H1 (cell line): ENCODE measurements at regions not wholly inside any gene's neighbourhood (a gene's known extent, or its start where the extent isn't known, plus 50 kb on each side); places are given as distances from the start of the nearest gene placed in this dataset.

ENCODE experiments used
- CTCF ChIA-PET: fragments of 300-600 bp; sonication (Branson Sonifier 250); formaldehyde crosslinking; loops from one replicate; lab custom pipeline; 2021; ENCODE audit not compliant: partially characterized antibody; lab: Charles Lee
- POLR2A ChIA-PET: fragments of 300-600 bp; sonication (Branson Sonifier 250); formaldehyde crosslinking; loops from one replicate; lab custom pipeline; 2021; ENCODE audit warnings: inconsistent platforms; ENCODE audit not compliant: partially characterized antibody; lab: Charles Lee
- DNase-seq, 2 experiments: peaks; one replicate each; pipeline versions ENCODE4 v3.0.0 to v3.0.0-alpha.2; 2010 to 2022; ENCODE audit warnings: low spot score in 2 of 2, low read depth in 1 of 2, mixed read lengths in 1 of 2
- FAIRE-seq: peaks from 2 replicates; lab custom pipeline; 2011; peaks lifted over from hg19 to GRCh38; lab: Jason Lieb, UNC
- H2AFZ ChIP-seq: 2 replicates; pipeline ENCODE4 v1.8.1; 2012; ENCODE audit warnings: low read length, inconsistent platforms
- H2AK5ac ChIP-seq: 2 replicates; pipeline ENCODE4 v1.6.1; 2013; ENCODE audit warnings: low read depth, low read length
- H2BK120ac ChIP-seq: replicated peaks from 2 replicates; pipeline ENCODE3; 2013; ENCODE audit warnings: low read depth, low read length, inconsistent platforms
- H2BK12ac ChIP-seq: 2 replicates; pipeline ENCODE4 v1.6.1; 2013; ENCODE audit warnings: low read depth, low read length
- H2BK15ac ChIP-seq: 2 replicates; pipeline ENCODE4 v1.6.1; 2013; ENCODE audit warnings: low read length
- H2BK20ac ChIP-seq: 2 replicates; pipeline ENCODE4 v1.6.1; 2013; ENCODE audit warnings: low read length
- H2BK5ac ChIP-seq: 2 replicates; pipeline ENCODE4 v1.6.1; 2013; ENCODE audit warnings: low read depth, low read length
- H3K14ac ChIP-seq: 2 replicates; pipeline ENCODE4 v1.6.1; 2013; ENCODE audit warnings: inconsistent platforms; ENCODE audit not compliant: insufficient read length
- H3K18ac ChIP-seq: 2 replicates; pipeline ENCODE4 v1.6.1; 2013; ENCODE audit warnings: low read length; ENCODE audit errors: extremely low read depth
- H3K23ac ChIP-seq: 2 replicates; pipeline ENCODE4 v1.6.1; 2013; ENCODE audit warnings: inconsistent platforms; ENCODE audit not compliant: insufficient read length
- H3K23me2 ChIP-seq: 2 replicates; pipeline ENCODE4 v1.6.1; 2013; ENCODE audit warnings: low read depth, low read length
- H3K27ac ChIP-seq: 2 replicates; pipeline ENCODE4 v1.6.1; 2011; ENCODE audit warnings: low read depth, low read length, inconsistent platforms
- H3K27me3 ChIP-seq, 4 experiments: replicated peaks in 1 of 4; 1 replicate in 1 of 4; 2 replicates in 3 of 4; pipeline versions ENCODE4 v1.6.1 to v1.8.1; 2011 to 2013; ENCODE audit warnings: low read length in 3 of 4, mild to moderate bottlenecking in 3 of 4, inconsistent platforms in 2 of 4, mixed read lengths in 2 of 4, moderate library complexity in 1 of 4; ENCODE audit not compliant: control insufficient read depth in 3 of 4, insufficient read depth in 3 of 4; ENCODE audit errors: extremely low read depth in 1 of 4
- H3K36me3 ChIP-seq, 4 experiments: 2 replicates each; pipeline versions ENCODE4 v1.6.1 to v1.8.1; 2011 to 2013; ENCODE audit warnings: mild to moderate bottlenecking in 4 of 4, low read length in 3 of 4, moderate library complexity in 2 of 4, control low read depth in 1 of 4, inconsistent platforms in 1 of 4; ENCODE audit not compliant: insufficient read depth in 4 of 4, control insufficient read depth in 2 of 4
- H3K4ac ChIP-seq: replicated peaks from 2 replicates; pipeline ENCODE3; 2013; ENCODE audit warnings: low read length, low read depth, mixed read lengths, inconsistent platforms; ENCODE audit not compliant: insufficient read length
- H3K4me1 ChIP-seq, 4 experiments: replicated peaks in 1 of 4; 1 replicate in 1 of 4; 2 replicates in 3 of 4; pipeline versions ENCODE4 v1.6.1 to v1.8.1; 2011 to 2013; ENCODE audit warnings: low read length in 3 of 4, inconsistent platforms in 2 of 4, mixed read lengths in 1 of 4; ENCODE audit not compliant: insufficient read depth in 4 of 4, control insufficient read depth in 3 of 4
- H3K4me2 ChIP-seq, 2 experiments: 2 replicates each; pipeline versions ENCODE4 v1.6.1 to v1.8.1; 2011 to 2013; ENCODE audit warnings: low read depth in 2 of 2, low read length in 2 of 2, control low read depth in 1 of 2, inconsistent platforms in 1 of 2, mild to moderate bottlenecking in 1 of 2; ENCODE audit not compliant: insufficient read depth in 1 of 2
- H3K4me3 ChIP-seq, 4 experiments: fragments of 200-600, 300-600 bp in 1 of 4; sonication (generic), shearing (Covaris generic), sonication (Bioruptor Twin) in 1 of 4; 2 replicates each; pipeline versions ENCODE4 v1.5.1 to v1.8.1; 2011 to 2016; ENCODE audit warnings: low read length in 4 of 4, low read depth in 3 of 4, control low read depth in 2 of 4, inconsistent platforms in 2 of 4, mild to moderate bottlenecking in 2 of 4, mixed read lengths in 1 of 4, moderate library complexity in 1 of 4; ENCODE audit not compliant: insufficient read depth in 2 of 4; ENCODE audit errors: extremely low read depth in 1 of 4
- H3K56ac ChIP-seq: replicated peaks from 2 replicates; pipeline ENCODE3; 2013; ENCODE audit warnings: low read depth, mild to moderate bottlenecking, mixed read lengths, low read length, inconsistent platforms; ENCODE audit not compliant: insufficient read length
- H3K79me1 ChIP-seq: 2 replicates; pipeline ENCODE4 v1.6.1; 2013; ENCODE audit warnings: low read depth, low read length, control low read depth
- H3K79me2 ChIP-seq, 2 experiments: 2 replicates each; pipeline versions ENCODE4 v1.6.1 to v1.8.1; 2012 to 2013; ENCODE audit warnings: low read length in 2 of 2, mild to moderate bottlenecking in 2 of 2, inconsistent platforms in 1 of 2; ENCODE audit not compliant: insufficient read depth in 2 of 2, control insufficient read depth in 1 of 2
- H3K9ac ChIP-seq, 4 experiments: replicated peaks in 1 of 4; 1 replicate in 1 of 4; 2 replicates in 3 of 4; pipeline versions ENCODE4 v1.6.1 to v1.8.1; 2011 to 2013; ENCODE audit warnings: low read depth in 3 of 4, low read length in 3 of 4, control low read depth in 2 of 4, mild to moderate bottlenecking in 2 of 4, moderate library complexity in 2 of 4, inconsistent platforms in 1 of 4; ENCODE audit errors: extremely low read depth in 1 of 4
- H3K9me3 ChIP-seq, 2 experiments: 2 replicates each; pipeline versions ENCODE4 v1.6.1 to v1.8.1; 2012 to 2013; ENCODE audit warnings: mild to moderate bottlenecking in 2 of 2, moderate library complexity in 2 of 2, control low read depth in 1 of 2, inconsistent platforms in 1 of 2, low read depth in 1 of 2, low read length in 1 of 2, mixed read lengths in 1 of 2; ENCODE audit not compliant: insufficient read depth in 2 of 2
- H4K20me1 ChIP-seq, 2 experiments: replicated peaks in 1 of 2; 2 replicates each; pipeline versions ENCODE3 to v1.8.1; 2011 to 2013; ENCODE audit warnings: inconsistent platforms in 2 of 2, low read length in 2 of 2, mild to moderate bottlenecking in 1 of 2; ENCODE audit not compliant: insufficient read depth in 2 of 2, control insufficient read depth in 1 of 2
- H4K5ac ChIP-seq: 2 replicates; pipeline ENCODE4 v1.6.1; 2013; ENCODE audit warnings: low read length, low read depth, mixed read lengths, inconsistent platforms; ENCODE audit not compliant: insufficient read length
- H4K8ac ChIP-seq: 2 replicates; pipeline ENCODE4 v1.8.0; 2013; ENCODE audit warnings: mild to moderate bottlenecking, moderate library complexity, low read length, inconsistent platforms; ENCODE audit not compliant: insufficient read depth; ENCODE audit errors: extremely low read depth
- H4K91ac ChIP-seq: replicated peaks from 2 replicates; pipeline ENCODE3; 2013; ENCODE audit warnings: low read length, mixed read lengths, inconsistent platforms; ENCODE audit not compliant: insufficient read length
- CEBPB ChIP-seq: IDR thresholded peaks from 2 replicates; pipeline ENCODE4 v1.6.1; 2012; ENCODE audit warnings: low read depth, low read length
- NANOG ChIP-seq: IDR thresholded peaks from 2 replicates; pipeline ENCODE4 v1.6.1; 2011; ENCODE audit warnings: low read length, low read depth, mild to moderate bottlenecking, inconsistent platforms; ENCODE audit not compliant: insufficient read depth, poor library complexity, severe bottlenecking
- PHF8 ChIP-seq: fragments of 200-600 bp; sonication (generic); conservative IDR thresholded peaks from 2 replicates; pipeline ENCODE4 v1.7.1; 2012; ENCODE audit warnings: low read depth, mild to moderate bottlenecking, inconsistent platforms, low read length, moderate library complexity
- WGBS, 2 experiments: shearing (Covaris generic) in 1 of 2; methylation state at CpG; one replicate each; pipeline versions ENCODE4 v1.1.6 to v1.1.7; 2013 to 2015; ENCODE audit warnings: low lambda C conversion rate in 2 of 2, mixed read lengths in 2 of 2, inconsistent platforms in 1 of 2, low coverage in 1 of 2, missing lambda C conversion rate in 1 of 2; ENCODE audit not compliant: insufficient replicate concordance in 2 of 2, insufficient coverage in 1 of 2, insufficient read length in 1 of 2; ENCODE audit errors: extremely low coverage in 1 of 2, missing lambda C conversion rate in 1 of 2; 5-methylcytosine and 5-hydroxymethylcytosine counted together

DNA sequence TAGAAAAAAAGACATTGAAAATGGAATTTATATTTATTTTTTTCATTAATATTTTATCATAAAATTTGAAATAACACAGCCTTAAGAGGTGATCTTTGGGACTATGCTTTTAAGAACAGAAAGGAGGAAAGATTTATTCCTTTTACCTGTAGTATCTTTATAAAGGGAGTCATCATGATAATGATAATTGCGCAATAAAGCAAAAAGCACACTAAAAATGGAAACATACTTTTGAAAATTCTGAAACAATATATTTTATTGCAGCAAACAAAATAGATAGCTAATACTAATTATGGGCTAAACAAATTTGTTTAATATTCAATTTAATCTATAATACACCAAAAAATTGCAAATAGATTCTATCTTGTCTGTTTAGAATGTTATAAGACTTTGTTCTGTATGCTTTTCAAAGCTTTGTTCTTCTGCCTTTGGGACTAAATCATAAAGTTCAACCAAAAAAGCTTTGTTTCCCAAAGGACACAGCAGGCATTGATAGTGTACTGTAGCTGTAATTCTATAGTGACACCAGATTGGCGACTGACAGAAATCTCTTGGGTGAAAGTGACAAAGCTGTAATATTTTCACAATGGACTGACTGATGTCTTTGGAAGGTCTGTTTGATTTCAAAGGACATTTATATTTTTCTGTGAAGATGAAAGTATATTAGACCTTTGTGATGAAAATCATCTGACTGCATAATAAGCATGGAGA is 2156.6 kb upstream of the TENM3 start:
- H3K27me3 ChIP-seq: no peaks in the 10 kb centered on the region
- H3K79me2 ChIP-seq: no peaks in the 10 kb centered on the region
- H4K91ac ChIP-seq: no peak overlapping the region
- no peak overlapping the region for H2BK15ac ChIP-seq
- no peak overlapping the region for H3K4me2 ChIP-seq
- no peak for TF ChIP-seq NANOG
- TF ChIP-seq PHF8: no peak
- peak; percentile 95 for TF ChIP-seq CEBPB
- no peak overlapping the region for H2AFZ ChIP-seq
- no peak for FAIRE-seq
- no peaks in the 10 kb centered on the region for H3K9me3 ChIP-seq
- H2BK20ac ChIP-seq: no peak overlapping the region
- no peak overlapping the region for H2BK5ac ChIP-seq
- no peak overlapping the region for H3K14ac ChIP-seq
- no peak overlapping the region for H3K27ac ChIP-seq
- H3K4ac ChIP-seq: no peak overlapping the region
- H2BK12ac ChIP-seq: no peak overlapping the region
- no peak overlapping the region for H4K5ac ChIP-seq
- POLR2A ChIA-PET: interaction anchor here (0.6 kb wide), 1 partner anchor 267 kb away, joined by 3 read pairs; no protein-coding TSS in a partner anchor
- H3K23ac ChIP-seq: no peak overlapping the region
- no peak overlapping the region for H2BK120ac ChIP-seq
- CTCF ChIA-PET: interaction anchor here (1.3 kb wide), 1 partner anchor 27 kb away, joined by 3 read pairs; no protein-coding TSS in a partner anchor
- DNase-seq: no peak
- no peaks in the 10 kb centered on the region for H4K20me1 ChIP-seq
- no peak overlapping the region for H3K4me3 ChIP-seq
- no peak overlapping the region for H2AK5ac ChIP-seq
- H4K8ac ChIP-seq: no peak overlapping the region
- H3K4me1 ChIP-seq: no peaks in the 10 kb centered on the region
- H3K9ac ChIP-seq: no peak overlapping the region
- no peak overlapping the region for H3K56ac ChIP-seq
- H3K23me2 ChIP-seq: no peaks in the 10 kb centered on the region
- H3K36me3 ChIP-seq: no peaks in the 10 kb centered on the region
- H3K18ac ChIP-seq: no peak overlapping the region
- no peaks in the 10 kb centered on the region for H3K79me1 ChIP-seq
- 64% methylated on average over 2 of the region's 2 CpGs; no CpG with 5 or more reads in 1 of the 2 experiments for WGBS, 2 experiments
